ENCODE measurements at regions not wholly inside any gene's neighbourhood (a gene's known extent, or its start where the extent isn't known, plus 50 kb on each side); places are given as distances from the start of the nearest gene placed in this dataset.
"Not testable (repeated sequence)": the region's sequence is repeated elsewhere in the genome, so short reads cannot be mapped to it uniquely, and the experiment has no call there.

DNA sequence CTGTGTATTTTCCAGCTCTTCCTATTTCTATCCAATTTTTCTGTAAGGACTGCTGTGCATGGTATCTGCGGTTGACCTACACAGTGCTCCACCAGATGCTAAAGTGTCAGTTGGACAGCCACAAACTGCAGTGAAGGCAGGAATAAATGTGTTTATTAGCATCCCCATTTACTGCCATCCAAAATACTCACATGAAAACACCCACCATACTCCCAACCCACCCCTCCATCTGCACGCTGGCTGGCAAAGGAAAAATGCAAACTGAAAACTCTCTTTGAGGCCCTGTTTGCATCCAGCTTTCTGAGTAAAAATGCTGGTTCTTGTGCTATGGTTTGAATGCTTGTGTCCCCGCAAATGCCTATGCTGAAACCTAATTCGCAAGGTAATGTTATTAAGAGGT, 515.5 kb downstream of the ZNF385D start:
- DNase-seq: no peak

DNA sequence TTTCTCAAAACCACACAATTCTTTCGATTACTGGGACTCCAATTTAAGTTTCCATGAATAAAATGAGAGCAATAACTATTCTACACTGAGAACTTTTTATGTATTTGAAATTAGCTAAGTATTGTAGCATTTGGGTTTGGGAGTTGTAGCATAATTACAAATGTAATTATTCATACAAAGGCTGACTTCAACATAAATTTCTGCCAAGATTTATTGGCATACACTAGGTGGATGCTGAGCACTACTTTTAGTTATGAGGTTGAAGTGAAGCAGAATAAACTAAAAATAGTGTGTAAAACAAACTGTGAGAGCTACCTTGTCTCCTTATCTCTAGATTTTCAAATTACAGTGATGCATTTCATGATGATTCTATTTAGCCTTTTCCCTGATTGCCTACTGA, 516.1 kb downstream of the ZNF385D start:
- no peak for DNase-seq

DNA sequence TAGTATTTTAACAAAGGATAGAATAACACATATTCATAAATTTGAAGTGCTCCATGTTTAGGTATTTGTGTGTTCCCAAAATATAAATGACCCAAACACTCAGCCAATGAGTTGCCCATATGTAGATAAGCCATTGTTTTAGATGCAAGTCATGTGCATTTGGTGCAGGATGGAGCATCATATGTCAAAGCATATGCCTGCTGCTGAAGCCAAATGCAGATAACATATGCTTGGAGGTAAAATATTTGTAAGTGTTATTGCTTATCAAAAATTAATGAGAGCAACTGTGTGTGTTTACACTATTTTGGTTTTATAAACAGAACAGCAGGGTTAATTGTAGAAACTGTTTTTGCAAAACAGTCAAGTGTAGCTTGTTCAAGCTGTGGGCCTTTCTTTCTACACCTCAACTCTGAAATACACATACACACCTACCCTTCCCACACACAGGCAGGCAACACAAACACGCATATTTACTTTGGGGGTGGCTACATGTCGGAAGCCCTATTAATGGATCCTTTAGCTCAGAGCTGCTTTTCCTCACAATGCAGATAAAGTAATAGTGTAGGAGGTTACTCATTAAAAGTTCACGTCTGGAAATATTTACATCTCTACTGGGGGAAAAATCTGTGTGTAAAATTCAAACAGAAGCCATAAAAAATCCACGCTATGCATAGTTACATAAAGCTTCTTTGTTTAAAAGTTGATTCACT, 521.4 kb downstream of the ZNF385D start:
- DNase-seq: peak in 1 of 2 experiments; percentile 7

DNA sequence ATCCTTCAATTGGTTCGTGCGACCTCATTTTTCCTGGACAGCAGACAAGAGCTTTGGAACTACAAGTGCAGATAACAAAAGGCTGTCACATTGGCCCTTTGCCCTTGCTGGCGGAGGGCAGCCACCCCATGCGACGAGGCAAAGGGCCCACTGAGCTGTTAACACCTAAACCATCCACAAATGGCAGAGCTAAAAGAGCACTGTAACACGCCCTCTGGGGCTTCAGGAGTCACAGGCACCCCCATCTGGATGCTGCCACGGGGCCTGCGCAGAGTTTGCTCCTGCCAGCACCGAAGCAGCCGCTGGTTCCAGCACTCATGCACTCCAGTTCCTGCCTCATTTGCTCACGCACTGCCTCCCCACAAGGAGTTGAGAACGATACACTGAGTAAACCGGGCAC, 524.9 kb downstream of the ZNF385D start:
- DNase-seq: no peak

DNA sequence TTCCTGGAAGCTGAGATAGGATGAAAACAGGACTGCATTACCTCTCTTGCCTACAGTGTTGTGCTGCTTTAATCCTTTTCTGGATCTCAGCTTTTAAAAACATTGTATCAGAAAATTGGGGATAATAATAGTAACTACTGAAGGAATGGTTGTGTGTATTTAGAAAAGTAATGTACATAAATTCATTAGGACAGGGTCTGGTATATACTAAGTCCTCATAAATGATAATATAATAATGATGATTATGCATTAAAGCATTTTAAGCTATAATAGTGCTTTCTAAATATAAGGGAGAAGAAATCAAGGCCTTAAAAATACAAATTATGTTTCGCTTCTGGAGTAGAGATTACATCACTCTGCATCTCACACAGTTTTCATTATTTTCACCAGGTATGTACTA, 530.1 kb downstream of the ZNF385D start:
- no peak for DNase-seq

- DNase-seq: peak in 1 of 2 experiments; percentile 27
Observed at GRCh38 chr3:21216598-21216997, 534.4 kb downstream of the ZNF385D start.

DNA sequence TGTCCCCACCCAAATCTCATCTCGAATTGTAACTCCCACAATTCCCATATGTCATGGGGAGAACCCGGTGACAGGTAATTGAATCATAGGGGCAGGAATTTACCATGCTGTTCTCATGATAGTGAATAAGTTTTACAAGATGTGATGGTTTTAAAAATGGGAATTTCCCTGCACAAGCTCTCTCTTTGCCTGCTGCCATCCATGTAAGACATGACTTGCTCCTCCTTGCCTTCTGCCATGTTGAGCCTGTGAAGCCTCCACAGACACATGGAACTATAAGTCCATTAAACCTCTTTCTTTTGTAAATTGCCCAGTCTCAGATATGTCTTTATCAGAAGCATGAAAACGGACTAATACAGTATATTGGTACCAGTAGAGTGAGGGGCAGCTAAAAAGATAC, 546.9 kb downstream of the ZNF385D start:
- not testable (repeated sequence) for DNase-seq

- no peak for DNase-seq
Observed at GRCh38 chr3:21195203-21195602, 555.8 kb downstream of the ZNF385D start.

DNA sequence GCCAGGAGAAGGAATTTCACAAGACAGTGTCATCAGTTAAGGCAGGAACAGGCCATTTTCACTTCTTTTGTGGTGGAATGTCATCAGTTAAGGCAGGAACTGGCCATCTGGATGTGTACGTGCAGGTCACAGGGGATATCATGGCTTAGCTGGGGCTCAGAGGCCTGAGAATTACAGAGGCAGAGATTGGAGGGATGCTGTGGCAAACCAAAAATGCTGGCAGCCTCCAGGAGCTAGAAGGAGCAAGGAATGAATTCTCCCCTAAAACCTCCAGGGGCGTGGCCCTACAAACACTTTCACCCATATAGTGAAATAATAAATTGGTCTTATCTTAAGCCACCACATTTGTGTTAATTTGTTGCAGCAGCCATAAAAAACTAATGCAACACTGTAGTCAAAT, 557.0 kb downstream of the ZNF385D start:
- DNase-seq: not testable (repeated sequence)

GRCh38 chr3:21188459-21188858, 562.6 kb downstream of the ZNF385D start:
- DNase-seq: no peak

GRCh38 chr3:21185816-21186314, 565.1 kb downstream of the ZNF385D start:
- DNase-seq: no peak

GRCh38 chr3:21174461-21174860, 576.5 kb downstream of the ZNF385D start:
- no peak for DNase-seq

DNA sequence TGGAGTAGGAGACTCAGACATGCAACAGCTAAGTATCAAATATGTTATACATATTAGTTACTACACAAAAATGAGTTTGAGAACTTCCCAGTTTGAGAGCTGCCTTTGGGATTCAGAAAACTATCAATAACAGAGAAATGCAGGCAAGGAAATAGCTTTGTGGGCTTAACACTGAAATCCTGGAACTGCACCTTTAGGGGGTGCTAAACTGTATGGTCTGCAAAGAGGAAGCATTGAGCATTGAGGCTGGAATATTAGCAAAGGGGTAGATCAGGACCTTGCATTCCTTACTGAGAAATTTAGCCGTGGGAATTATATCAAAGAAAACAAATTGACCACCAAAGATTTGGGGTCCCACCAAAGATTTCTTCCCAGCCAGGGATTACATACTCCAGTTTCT, 580.0 kb downstream of the ZNF385D start:
- DNase-seq: peak; percentile 3 to 24

GRCh38 chr3:21169948-21170347, 581.1 kb downstream of the ZNF385D start:
- no peak for DNase-seq

GRCh38 chr3:21168471-21168870, 582.5 kb downstream of the ZNF385D start:
- no peak for DNase-seq

DNA sequence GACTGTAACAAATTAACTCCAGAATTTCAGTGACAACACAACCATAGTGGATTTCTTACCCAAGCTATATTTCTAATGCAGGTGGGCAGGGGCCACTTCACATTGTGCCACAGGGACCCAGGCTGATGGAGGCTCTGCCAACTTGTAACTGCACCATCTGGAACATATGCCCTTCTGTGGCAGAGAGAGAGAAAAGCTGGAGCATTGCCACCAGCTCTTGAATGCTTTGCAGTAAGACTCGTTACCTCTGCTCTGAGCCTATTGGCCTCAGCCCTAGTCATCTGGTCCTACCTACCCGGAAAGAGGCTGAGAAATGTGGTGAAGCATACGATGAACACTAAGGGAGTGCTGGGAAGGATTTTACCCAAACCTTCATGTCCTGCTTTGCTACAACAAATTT, 587.1 kb downstream of the ZNF385D start:
- peak; percentile 78 to 94 for DNase-seq

DNA sequence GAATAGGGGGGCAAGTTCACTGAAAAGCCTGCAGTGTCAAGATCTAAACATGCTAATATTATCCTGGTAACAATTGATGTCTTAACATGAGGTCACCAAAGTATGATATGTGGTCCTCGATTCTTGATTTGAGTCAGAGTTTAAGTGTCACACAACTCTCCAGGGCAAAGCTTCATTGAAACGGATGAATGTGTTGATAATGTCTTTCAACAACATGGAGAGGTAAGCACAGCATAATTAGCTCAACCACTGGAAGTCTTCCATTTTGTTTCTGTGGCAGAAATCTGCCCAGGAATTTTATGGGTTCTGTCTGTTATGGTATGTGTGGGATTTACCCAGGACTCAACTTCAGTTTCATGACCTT, 591.5 kb downstream of the ZNF385D start:
- no peak for DNase-seq

DNA sequence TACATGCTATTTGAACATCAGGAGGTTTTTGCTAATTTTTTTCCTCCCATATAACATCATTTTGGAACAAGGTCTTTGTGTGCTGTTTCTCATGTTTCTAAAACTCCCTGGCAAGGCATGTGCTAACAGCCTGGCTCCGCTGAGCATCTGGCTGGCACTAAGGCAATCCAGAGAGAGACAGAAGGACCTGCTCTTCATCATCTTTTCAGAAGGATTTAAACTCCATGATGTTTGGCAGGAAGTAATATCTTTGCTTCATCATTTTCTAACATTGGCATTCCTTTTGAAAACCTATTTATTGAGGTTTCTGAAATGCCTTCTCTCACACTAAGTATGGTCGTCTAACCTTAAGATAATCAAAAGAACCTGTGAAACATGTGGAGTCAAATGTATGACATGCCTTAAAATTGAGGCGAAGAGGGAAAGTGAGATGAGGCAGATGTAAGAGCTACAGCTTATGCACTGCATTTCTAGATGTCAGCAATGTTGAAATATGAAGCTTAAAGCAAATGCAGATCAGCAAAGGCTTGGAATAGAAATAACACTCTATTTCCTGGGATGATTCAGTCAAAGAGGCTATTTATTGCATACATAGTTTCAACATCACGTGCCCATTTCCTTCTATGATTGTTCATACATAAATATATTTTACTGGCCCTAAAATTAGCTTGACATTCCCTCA, 592.0 kb downstream of the ZNF385D start:
- DNase-seq: peak; percentile 14 to 60

DNA sequence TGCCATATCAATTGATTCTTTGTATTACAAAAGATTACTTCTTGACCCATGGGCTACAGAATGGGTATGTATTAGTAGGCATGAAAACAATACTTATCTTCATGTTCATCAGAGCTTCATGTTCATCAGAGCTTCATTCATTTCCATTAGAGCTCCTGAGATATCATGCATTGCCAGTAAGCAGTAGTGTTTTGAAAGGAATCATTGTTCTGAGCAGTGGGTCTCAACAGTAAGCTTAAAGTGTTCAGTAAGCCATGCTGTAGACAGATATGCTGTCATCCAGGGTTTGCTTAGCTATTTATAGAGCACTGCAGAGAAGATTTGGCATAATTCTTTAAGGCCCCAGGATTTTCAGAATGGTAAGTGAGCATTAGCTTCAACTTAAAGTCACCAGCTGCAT, 596.1 kb downstream of the ZNF385D start:
- DNase-seq: no peak

- DNase-seq: no peak
Observed at GRCh38 chr3:21152555-21152954, 598.5 kb downstream of the ZNF385D start.

DNA sequence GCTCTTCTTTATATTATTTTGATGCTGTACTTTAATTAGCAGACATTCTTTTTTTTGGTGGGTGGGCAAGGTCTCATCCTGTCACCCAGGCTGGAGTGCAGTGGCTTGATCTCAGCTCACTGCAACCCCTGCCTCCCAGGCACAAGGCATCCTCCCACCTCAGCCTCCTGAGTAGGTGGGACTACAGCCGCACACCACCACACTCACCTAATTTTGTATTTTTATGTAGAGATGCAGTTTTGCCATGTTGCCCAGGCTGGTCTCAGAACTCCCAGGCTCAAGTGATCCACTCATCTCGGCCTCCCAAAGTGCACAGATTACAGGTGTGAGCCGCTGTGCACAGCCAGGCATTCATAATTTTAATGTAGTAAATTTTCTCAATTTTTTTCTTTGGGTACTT, 608.1 kb downstream of the ZNF385D start:
- no peak for DNase-seq

DNA sequence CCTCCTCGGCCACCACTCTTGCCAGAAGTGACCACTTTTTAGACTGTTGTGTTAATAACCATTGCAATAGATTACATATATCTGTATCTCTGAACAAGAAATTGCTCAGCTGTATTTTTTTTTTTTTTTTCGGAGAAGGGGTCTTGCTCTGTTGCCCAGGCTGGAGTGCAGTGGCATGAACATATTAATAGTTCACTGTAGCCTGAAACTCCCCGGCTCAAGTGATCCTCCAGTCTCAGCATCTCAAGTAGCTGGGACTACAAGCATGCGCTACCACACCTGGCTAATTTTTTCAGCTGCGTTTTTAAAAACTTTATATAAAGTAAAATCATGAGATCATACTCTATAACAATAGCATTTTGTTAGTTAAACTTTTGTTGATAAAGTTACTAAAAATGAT, 609.0 kb downstream of the ZNF385D start:
- DNase-seq: no peak

- DNase-seq: no peak
Observed at GRCh38 chr3:21140785-21141184, 610.2 kb downstream of the ZNF385D start.

GRCh38 chr3:21138085-21138484, 612.9 kb downstream of the ZNF385D start:
- no peak for DNase-seq

DNA sequence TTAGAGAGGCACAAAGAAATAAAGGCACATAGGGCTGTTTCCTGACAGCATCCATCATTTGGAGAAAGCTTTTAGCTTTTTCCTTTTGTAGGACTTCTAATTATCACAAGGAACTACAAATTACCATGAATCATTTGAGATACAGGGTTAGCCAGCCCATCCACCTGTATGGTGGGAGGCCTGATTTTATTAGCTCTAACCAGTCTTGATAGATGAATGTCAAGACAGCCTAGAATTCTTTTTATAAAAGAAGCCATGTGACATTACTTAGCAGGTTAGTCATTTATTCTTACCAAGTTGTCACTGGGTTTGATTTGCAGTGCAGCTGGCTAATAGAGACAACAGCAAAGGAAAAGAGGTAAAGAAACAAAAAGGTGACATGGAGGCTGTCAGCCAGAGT, 618.1 kb downstream of the ZNF385D start:
- DNase-seq: no peak
